ENCODE measurements at regions not wholly inside any gene's neighbourhood (a gene's known extent, or its start where the extent isn't known, plus 50 kb on each side); places are given as distances from the start of the nearest gene placed in this dataset.
"Not testable (repeated sequence)": the region's sequence is repeated elsewhere in the genome, so short reads cannot be mapped to it uniquely, and the experiment has no call there.

- TF ChIP-seq MYBL2 (CRISPR knock-in tag; IDR thresholded peaks at IDR 0.05): no peak
- TF ChIP-seq ELF4 (CRISPR knock-in tag; IDR thresholded peaks at IDR 0.05; ENCODE audit: low read depth): no peak
- TF ChIP-seq, protein P1, sequence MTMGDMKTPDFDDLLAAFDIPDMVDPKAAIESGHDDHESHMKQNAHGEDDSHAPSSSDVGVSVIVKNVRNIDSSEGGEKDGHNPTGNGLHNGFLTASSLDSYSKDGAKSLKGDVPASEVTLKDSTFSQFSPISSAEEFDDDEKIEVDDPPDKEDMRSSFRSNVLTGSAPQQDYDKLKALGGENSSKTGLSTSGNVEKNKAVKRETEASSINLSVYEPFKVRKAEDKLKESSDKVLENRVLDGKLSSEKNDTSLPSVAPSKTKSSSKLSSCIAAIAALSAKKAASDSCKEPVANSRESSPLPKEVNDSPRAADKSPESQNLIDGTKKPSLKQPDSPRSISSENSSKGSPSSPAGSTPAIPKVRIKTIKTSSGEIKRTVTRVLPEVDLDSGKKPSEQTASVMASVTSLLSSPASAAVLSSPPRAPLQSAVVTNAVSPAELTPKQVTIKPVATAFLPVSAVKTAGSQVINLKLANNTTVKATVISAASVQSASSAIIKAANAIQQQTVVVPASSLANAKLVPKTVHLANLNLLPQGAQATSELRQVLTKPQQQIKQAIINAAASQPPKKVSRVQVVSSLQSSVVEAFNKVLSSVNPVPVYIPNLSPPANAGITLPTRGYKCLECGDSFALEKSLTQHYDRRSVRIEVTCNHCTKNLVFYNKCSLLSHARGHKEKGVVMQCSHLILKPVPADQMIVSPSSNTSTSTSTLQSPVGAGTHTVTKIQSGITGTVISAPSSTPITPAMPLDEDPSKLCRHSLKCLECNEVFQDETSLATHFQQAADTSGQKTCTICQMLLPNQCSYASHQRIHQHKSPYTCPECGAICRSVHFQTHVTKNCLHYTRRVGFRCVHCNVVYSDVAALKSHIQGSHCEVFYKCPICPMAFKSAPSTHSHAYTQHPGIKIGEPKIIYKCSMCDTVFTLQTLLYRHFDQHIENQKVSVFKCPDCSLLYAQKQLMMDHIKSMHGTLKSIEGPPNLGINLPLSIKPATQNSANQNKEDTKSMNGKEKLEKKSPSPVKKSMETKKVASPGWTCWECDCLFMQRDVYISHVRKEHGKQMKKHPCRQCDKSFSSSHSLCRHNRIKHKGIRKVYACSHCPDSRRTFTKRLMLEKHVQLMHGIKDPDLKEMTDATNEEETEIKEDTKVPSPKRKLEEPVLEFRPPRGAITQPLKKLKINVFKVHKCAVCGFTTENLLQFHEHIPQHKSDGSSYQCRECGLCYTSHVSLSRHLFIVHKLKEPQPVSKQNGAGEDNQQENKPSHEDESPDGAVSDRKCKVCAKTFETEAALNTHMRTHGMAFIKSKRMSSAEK (CRISPR knock-in tag; IDR thresholded peaks at IDR 0.05; ENCODE audit: borderline replicate concordance): no peak
- no peak for TF ChIP-seq ETV6 (CRISPR knock-in tag; IDR thresholded peaks at IDR 0.05)
- TF ChIP-seq ESRRA (CRISPR knock-in tag; IDR thresholded peaks at IDR 0.05; ENCODE audit: borderline replicate concordance): no peak
- no peak for TF ChIP-seq MXD4 (CRISPR knock-in tag; IDR thresholded peaks at IDR 0.05; ENCODE audit: borderline replicate concordance)
- TF ChIP-seq, protein P2, sequence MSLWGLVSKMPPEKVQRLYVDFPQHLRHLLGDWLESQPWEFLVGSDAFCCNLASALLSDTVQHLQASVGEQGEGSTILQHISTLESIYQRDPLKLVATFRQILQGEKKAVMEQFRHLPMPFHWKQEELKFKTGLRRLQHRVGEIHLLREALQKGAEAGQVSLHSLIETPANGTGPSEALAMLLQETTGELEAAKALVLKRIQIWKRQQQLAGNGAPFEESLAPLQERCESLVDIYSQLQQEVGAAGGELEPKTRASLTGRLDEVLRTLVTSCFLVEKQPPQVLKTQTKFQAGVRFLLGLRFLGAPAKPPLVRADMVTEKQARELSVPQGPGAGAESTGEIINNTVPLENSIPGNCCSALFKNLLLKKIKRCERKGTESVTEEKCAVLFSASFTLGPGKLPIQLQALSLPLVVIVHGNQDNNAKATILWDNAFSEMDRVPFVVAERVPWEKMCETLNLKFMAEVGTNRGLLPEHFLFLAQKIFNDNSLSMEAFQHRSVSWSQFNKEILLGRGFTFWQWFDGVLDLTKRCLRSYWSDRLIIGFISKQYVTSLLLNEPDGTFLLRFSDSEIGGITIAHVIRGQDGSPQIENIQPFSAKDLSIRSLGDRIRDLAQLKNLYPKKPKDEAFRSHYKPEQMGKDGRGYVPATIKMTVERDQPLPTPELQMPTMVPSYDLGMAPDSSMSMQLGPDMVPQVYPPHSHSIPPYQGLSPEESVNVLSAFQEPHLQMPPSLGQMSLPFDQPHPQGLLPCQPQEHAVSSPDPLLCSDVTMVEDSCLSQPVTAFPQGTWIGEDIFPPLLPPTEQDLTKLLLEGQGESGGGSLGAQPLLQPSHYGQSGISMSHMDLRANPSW (CRISPR knock-in tag; conservative IDR thresholded peaks at IDR 0.05; ENCODE audit: low read depth): no peak
Observed at GRCh38 chr6:80425089-80425823, 318.8 kb downstream of the BCKDHB start (continued).

DNA sequence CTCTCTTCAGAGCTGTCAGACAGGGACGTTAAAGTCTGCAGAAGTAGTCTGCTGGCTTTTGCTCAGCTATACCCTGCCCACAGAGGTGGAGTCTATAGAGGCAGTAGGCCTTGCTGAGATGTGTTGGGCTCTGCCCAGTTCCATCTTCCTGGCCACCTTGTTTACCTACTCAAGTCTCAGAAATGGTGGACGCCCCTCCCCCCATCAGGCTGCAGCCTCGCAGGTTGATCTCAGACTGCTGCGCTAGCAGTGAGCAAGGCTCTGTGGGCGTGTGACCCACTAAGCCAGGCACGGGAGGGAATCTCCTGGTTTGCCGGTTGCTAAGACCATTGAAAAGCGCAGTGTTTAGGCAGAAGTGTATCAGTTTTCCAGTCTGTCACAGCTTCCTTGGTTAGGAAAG lies 305.0 kb downstream of the BCKDHB start:
- no peak for DNase-seq (ENCODE audit: low spot score)
- H3K36me3 Mint-ChIP-seq: peaks cover 17% of the 10 kb centered on the region
- POLR2A ChIA-PET: no interaction called here
- no peak overlapping the region for H3K27ac Mint-ChIP-seq
- H3K4me1 Mint-ChIP-seq: no peaks in the 10 kb centered on the region
- no peak overlapping the region for H3K4me3 Mint-ChIP-seq
- no peaks in the 10 kb centered on the region for H3K27me3 Mint-ChIP-seq (ENCODE audit: low read depth)
- peaks cover 37% of the 10 kb centered on the region for H3K9me3 Mint-ChIP-seq
- TF ChIP-seq ZNF121 (CRISPR knock-in tag; IDR thresholded peaks at IDR 0.05): no peak
- no peak for TF ChIP-seq TEAD4 (CRISPR knock-in tag; IDR thresholded peaks at IDR 0.05)
- TF ChIP-seq, protein P3, sequence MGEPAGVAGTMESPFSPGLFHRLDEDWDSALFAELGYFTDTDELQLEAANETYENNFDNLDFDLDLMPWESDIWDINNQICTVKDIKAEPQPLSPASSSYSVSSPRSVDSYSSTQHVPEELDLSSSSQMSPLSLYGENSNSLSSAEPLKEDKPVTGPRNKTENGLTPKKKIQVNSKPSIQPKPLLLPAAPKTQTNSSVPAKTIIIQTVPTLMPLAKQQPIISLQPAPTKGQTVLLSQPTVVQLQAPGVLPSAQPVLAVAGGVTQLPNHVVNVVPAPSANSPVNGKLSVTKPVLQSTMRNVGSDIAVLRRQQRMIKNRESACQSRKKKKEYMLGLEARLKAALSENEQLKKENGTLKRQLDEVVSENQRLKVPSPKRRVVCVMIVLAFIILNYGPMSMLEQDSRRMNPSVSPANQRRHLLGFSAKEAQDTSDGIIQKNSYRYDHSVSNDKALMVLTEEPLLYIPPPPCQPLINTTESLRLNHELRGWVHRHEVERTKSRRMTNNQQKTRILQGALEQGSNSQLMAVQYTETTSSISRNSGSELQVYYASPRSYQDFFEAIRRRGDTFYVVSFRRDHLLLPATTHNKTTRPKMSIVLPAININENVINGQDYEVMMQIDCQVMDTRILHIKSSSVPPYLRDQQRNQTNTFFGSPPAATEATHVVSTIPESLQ (CRISPR knock-in tag; IDR thresholded peaks at IDR 0.05): no peak
- no peak for TF ChIP-seq NR2C2 (CRISPR knock-in tag; IDR thresholded peaks at IDR 0.05)
- CTCF ChIA-PET: no interaction called here
- no peak for ATAC-seq

DNA sequence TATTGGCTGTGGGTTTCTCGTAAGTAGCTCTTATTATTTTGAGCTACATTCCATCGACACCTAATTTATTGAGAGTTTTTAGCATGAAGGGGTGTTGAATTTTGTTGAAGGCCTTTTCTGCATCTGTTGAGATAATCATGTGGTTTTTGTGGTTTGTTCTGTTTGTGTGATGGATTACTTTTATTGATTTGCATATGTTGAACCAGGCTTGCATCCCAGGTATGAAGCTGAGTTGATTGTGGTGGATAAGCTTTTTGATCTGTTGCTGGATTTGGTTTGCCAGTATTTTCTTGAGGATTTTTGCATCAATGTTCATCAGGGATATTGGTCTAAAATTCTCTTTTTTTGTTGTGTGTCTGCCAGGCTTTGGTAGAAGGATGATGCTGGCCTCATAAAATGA lies 301.5 kb downstream of the BCKDHB start:
- peaks cover 37% of the 10 kb centered on the region for H3K9me3 Mint-ChIP-seq
- H3K4me1 Mint-ChIP-seq; DNase-seq (ENCODE audit: low spot score); H3K27ac Mint-ChIP-seq; CTCF ChIA-PET; H3K4me3 Mint-ChIP-seq; POLR2A ChIA-PET; H3K27me3 Mint-ChIP-seq (ENCODE audit: low read depth); ATAC-seq: not testable (repeated sequence)
- peaks cover 19% of the 10 kb centered on the region for H3K36me3 Mint-ChIP-seq

GRCh38 chr6:80404889-80405288 lies 298.4 kb downstream of the BCKDHB start:
- no peak overlapping the region for H3K4me3 Mint-ChIP-seq
- no peak overlapping the region for H3K27ac Mint-ChIP-seq
- CTCF ChIA-PET: no interaction called here
- no peaks in the 10 kb centered on the region for H3K27me3 Mint-ChIP-seq (ENCODE audit: low read depth)
- peaks cover 9% of the 10 kb centered on the region for H3K36me3 Mint-ChIP-seq
- no peaks in the 10 kb centered on the region for H3K4me1 Mint-ChIP-seq
- peaks cover 32% of the 10 kb centered on the region for H3K9me3 Mint-ChIP-seq
- DNase-seq (ENCODE audit: low spot score) (no peak), ATAC-seq (no peak)
- POLR2A ChIA-PET: no interaction called here
- TF ChIP-seq GRHL2 (CRISPR knock-in tag; IDR thresholded peaks at IDR 0.05; ENCODE audit: insufficient replicate concordance, severe bottlenecking): no peak
- no peak for TF ChIP-seq ZNF281 (CRISPR knock-in tag; IDR thresholded peaks at IDR 0.05)
- TF ChIP-seq, protein P4, sequence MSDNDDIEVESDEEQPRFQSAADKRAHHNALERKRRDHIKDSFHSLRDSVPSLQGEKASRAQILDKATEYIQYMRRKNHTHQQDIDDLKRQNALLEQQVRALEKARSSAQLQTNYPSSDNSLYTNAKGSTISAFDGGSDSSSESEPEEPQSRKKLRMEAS (CRISPR knock-in tag; IDR thresholded peaks at IDR 0.05): no peak
- no peak for TF ChIP-seq CDX4 (CRISPR knock-in tag; IDR thresholded peaks at IDR 0.05; ENCODE audit: borderline replicate concordance)
- TF ChIP-seq ZNF423 (CRISPR knock-in tag; IDR thresholded peaks at IDR 0.05): no peak

Data from WTC11 (cell line).